Uterus (tissue), 2 donors: ENCODE measurements at regions not wholly inside any gene's neighbourhood (a gene's known extent, or its start where the extent isn't known, plus 50 kb on each side); places are given as distances from the start of the nearest gene placed in this dataset.

ENCODE experiments used
- CTCF ChIP-seq, 4 experiments: fragments of 200-600 bp in 2 of 4; fragments of 450-650 bp in 2 of 4; sonication (generic) in 2 of 4; IDR thresholded peaks; one replicate each; pipeline ENCODE4 v1.5.1; 2016 to 2019; ENCODE audit warnings: antibody characterized with exemption in 4 of 4, mild to moderate bottlenecking in 2 of 4, moderate library complexity in 1 of 4
- POLR2A ChIP-seq, 2 donors: fragments of 450-650 bp; IDR thresholded peaks; one replicate each; pipeline ENCODE4 v1.6.1; 2016; ENCODE audit warnings: antibody characterized with exemption in 2 of 2, mild to moderate bottlenecking in 1 of 2, moderate library complexity in 1 of 2

GRCh38 chr16:52697971-52698370 is 151.0 kb upstream of the TOX3 start:
- TF ChIP-seq CTCF (IDR thresholded peaks at IDR 0.05) (no peak), POLR2A (IDR thresholded peaks at IDR 0.05) (no peak)
